Panc1 (cell line): ENCODE measurements at regions not wholly inside any gene's neighbourhood (a gene's known extent, or its start where the extent isn't known, plus 50 kb on each side); places are given as distances from the start of the nearest gene placed in this dataset.
"Not testable (repeated sequence)": the region's sequence is repeated elsewhere in the genome, so short reads cannot be mapped to it uniquely, and the experiment has no call there.

Source experiments
- CTCF ChIP-seq: fragments of 450-650 bp; IDR thresholded peaks from 2 replicates; pipeline ENCODE4 v1.5.1; 2017; ENCODE audit warnings: mild to moderate bottlenecking
- POLR2AphosphoS5 ChIP-seq: IDR thresholded peaks from 2 replicates; pipeline ENCODE4 v1.6.1; 2012; ENCODE audit warnings: mild to moderate bottlenecking, low read depth, low read length, moderate library complexity

- not testable (repeated sequence) for TF ChIP-seq CTCF, POLR2AphosphoS5
Measured at GRCh38 chr2:193352665-193353242, 1158.0 kb upstream of the TMEFF2 start.
